Astrocyte (in vitro differentiated cells and primary cell): ENCODE measurements at regions not wholly inside any gene's neighbourhood (a gene's known extent, or its start where the extent isn't known, plus 50 kb on each side); places are given as distances from the start of the nearest gene placed in this dataset.

ENCODE experiments used
- EZH2 ChIP-seq: IDR thresholded peaks from 2 replicates; pipeline ENCODE4 v1.6.1; 2012; ENCODE audit warnings: mild to moderate bottlenecking, low read length, inconsistent platforms; ENCODE audit not compliant: insufficient read depth
- TF ChIP-seq, protein P1 (sequence below): IDR thresholded peaks from 2 replicates; pipeline ENCODE4 v1.5.1; 2011; ENCODE audit warnings: low read depth, mild to moderate bottlenecking, inconsistent platforms, low read length, moderate library complexity; ENCODE audit not compliant: insufficient read depth

GRCh38 chr5:34548086-34548403 is 108.1 kb upstream of the RAI14 start:
- TF ChIP-seq, protein P1, sequence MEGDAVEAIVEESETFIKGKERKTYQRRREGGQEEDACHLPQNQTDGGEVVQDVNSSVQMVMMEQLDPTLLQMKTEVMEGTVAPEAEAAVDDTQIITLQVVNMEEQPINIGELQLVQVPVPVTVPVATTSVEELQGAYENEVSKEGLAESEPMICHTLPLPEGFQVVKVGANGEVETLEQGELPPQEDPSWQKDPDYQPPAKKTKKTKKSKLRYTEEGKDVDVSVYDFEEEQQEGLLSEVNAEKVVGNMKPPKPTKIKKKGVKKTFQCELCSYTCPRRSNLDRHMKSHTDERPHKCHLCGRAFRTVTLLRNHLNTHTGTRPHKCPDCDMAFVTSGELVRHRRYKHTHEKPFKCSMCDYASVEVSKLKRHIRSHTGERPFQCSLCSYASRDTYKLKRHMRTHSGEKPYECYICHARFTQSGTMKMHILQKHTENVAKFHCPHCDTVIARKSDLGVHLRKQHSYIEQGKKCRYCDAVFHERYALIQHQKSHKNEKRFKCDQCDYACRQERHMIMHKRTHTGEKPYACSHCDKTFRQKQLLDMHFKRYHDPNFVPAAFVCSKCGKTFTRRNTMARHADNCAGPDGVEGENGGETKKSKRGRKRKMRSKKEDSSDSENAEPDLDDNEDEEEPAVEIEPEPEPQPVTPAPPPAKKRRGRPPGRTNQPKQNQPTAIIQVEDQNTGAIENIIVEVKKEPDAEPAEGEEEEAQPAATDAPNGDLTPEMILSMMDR: no peak
- no peak for TF ChIP-seq EZH2
